GM12873 (cell line): ENCODE measurements at regions not wholly inside any gene's neighbourhood (a gene's known extent, or its start where the extent isn't known, plus 50 kb on each side); places are given as distances from the start of the nearest gene placed in this dataset.
A peak's percentile ranks its signal among the peaks of the same experiment; 100 is the strongest.

Experiments
- TF ChIP-seq, protein P1 (sequence below): IDR thresholded peaks from 2 replicates; pipeline ENCODE4 v1.5.1; 2012; ENCODE audit warnings: low read depth, mild to moderate bottlenecking, moderate library complexity, low read length, control low read depth; ENCODE audit not compliant: insufficient read depth; ENCODE audit errors: missing control alignments

DNA sequence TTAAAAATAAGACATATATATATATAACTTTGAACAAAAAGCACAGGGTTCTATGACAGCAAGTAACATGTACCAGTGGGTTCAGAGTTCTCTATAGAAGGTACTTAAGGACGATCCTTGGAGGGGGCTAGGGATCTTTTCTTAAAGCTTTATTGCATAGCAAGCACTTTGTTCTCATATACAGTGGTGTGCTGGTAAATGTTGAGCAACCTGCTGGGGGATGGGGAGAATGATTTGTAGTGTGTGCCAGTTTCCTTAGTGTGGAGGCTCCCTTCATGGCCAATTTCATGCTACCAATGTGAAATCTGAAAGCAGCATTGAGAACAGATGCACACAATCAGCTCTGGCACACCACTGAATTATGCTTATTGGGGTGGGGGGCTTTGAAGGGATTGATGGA lies 69.5 kb upstream of the NFASC start:
- TF ChIP-seq, protein P1, sequence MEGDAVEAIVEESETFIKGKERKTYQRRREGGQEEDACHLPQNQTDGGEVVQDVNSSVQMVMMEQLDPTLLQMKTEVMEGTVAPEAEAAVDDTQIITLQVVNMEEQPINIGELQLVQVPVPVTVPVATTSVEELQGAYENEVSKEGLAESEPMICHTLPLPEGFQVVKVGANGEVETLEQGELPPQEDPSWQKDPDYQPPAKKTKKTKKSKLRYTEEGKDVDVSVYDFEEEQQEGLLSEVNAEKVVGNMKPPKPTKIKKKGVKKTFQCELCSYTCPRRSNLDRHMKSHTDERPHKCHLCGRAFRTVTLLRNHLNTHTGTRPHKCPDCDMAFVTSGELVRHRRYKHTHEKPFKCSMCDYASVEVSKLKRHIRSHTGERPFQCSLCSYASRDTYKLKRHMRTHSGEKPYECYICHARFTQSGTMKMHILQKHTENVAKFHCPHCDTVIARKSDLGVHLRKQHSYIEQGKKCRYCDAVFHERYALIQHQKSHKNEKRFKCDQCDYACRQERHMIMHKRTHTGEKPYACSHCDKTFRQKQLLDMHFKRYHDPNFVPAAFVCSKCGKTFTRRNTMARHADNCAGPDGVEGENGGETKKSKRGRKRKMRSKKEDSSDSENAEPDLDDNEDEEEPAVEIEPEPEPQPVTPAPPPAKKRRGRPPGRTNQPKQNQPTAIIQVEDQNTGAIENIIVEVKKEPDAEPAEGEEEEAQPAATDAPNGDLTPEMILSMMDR = no peak

DNA sequence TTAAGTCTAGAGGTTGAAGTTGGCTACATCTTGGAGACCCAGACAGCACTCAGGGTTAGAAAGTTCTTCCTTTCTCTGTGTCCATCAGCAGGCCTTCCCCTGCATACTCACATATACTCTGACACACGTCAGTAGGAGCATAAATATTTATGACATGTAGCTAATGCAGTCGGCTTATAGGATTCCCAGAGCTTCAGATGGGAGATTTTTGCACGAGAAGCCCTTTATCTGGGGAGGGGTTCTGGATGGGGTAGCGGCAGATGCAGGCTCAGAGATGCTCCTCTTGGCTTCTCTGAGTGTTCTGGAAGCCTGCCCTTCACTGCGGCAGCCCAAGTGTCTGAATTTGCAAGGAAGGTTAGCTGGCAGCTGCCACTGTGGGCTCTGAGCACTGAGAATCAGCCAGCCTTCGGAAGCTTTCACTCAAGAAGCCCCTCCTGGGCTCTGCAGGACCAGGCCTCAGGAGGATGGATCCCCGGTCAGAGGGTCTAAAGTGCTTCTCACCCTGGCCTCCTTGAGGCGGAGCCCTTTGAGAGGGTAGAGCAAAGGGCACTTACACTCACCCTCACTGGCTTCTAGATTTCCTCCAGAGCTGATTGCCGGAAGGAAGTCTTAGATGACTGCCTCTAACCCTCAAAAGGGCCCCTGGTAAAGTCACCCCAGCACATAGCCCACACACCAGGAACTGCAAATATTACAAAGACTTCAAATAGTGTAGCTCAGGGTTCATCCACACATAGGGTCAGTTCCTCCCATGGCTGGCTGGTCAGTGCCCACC lies 68.1 kb upstream of the NFASC start:
- TF ChIP-seq, protein P1 = no peak

DNA sequence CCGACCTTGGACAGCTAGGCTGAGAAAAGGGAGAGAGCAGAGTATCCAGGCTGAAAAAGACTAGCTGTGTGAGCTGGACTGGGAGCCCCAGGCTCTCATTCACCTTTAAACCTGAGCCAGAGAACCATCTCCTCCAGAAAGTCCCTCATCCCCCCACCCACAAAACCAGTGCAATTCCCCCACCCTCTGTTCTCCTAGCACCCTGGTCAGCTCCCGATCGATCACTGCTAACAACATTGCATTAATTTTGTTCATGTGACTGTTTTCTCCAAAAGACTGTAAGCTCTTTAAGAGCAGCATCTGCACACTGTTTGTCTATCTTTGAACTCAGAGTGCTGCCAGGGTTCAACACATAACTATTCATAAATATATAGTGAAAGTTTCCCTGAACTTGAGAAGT lies 67.1 kb upstream of the NFASC start:
- TF ChIP-seq, protein P1 = no peak

DNA sequence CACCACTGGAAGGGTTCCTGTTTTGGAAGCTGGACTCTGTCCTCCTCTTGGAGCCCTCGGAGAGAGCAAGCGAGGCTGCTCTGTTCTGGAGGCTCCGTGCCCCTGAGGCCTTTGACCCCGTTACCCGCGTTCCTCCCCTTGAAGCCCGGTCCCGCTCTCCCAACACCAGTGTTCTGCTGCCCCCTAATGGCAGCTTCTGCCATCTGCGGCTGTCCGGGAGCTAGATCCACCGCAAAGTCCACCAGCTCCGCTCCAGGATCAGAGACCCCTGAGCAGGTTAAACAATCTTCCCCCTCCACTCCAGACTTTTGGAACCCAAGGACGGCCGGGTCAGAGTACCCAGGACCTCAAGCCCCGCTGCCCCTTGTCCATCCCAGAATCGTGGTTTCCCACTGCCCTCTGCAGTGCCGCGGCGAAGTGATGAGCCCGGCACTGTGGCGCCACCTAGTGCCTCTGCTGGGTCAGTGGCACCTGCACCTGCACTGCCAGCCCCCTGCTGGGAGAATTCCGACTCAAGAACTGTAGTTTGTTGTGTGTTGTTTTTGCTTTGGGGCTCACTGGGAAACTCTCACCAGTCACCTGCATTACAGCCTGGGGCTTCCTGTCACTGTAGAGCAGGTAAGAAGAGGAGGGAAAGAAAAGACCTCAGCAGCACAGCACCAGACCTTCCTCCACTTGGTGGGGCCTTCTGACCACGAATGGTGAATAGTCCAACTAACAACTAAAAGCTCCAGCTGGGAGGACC lies 63.5 kb upstream of the NFASC start:
- TF ChIP-seq, protein P1 = peak; percentile 95

DNA sequence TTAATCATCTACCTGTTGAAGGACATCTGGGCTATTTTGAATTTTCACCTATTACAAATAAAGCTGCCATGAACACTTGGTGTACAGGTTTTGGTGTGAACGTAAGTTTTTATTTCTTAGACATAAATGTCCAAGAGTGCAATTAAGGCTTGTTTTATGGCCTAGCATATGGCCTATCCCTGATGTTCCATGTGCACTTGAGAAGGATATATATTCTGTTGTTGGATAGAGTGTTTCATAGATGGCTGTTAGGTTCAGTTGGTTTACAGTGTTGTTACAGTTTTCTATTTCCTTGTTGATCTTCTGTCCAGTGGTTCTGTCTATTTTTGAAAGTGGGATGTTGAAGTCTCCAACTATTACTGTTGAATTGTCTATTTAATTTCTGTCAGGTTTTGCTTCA lies 61.2 kb upstream of the NFASC start:
- TF ChIP-seq, protein P1 = no peak

DNA sequence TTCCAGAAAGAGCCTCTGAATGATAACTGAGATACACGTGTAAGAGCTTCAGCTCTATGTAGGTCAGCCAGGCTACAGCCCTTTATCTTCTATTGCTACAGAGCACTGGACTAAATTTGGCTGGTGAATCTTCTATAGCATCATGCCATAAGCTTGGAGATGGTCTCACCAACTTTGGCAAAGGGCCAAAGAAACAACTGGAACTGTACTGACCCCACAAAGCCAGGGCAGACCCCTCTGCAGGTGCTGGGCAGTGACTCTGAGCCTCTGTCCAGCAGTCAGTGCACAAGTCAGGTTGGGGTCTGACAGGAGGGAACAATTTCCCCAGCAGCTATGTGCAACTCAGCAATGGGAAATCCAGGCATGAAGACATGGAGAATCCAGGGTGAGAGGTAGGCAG lies 57.8 kb upstream of the NFASC start:
- TF ChIP-seq, protein P1 = no peak

DNA sequence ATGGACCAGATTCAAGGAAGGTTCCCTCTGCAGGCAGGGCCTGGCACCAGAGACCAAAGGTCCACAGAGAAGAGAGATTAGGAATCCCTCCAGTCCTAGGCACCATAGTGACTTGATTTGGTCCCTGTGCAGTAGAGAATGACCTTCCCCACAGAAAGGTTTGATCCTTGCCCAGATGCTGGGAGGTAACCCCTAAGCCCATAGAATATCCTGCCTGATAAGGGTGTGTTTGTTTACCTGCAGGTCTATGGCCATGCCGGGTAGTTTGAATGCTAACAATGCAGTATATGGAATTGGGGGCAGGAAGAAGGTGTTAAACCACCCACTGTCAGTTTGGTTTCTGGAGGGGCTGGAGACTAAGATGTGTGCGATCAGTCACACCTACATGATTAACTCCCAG lies 57.1 kb upstream of the NFASC start:
- TF ChIP-seq, protein P1 = no peak
